ENCODE measurements at regions not wholly inside any gene's neighbourhood (a gene's known extent, or its start where the extent isn't known, plus 50 kb on each side); places are given as distances from the start of the nearest gene placed in this dataset.
"Not testable (repeated sequence)": the region's sequence is repeated elsewhere in the genome, so short reads cannot be mapped to it uniquely, and the experiment has no call there.

DNA sequence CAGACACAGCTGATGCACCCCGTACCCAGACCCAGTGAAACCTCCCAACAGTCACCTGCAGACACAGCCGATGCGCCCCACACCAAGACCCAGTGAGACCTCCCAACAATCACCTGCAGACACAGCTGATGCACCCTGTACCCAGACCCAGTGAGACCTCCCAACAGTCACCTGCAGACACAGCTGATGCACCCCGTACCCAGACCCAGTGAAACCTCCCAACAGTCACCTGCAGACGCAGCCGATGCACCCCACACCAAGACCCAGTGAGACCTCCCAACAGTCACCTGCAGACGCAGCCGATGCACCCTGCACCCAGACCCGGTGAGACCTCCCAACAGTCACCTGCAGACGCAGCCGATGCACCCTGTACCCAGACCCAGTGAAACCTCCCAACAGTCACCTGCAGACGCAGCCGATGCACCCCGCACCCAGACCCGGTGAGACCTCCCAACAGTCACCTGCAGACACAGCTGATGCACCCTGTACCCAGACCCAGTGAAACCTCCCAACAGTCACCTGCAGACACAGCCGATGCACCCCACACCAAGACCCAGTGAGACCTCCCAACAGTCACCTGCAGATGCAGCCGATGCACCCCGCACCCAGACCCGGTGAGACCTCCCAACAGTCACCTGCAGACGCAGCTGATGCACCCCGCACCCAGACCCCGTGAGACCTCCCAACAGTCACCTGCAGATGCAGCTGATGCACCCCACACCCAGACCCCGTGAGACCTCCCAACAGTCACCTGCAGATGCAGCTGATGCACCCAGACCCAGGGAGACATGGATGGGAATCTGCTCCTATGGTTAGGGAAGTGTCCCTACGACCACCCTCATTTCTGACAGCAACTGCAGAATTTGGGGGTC lies 178.3 kb upstream of the C1orf174 start:
- peak in 6 of 42 donors; percentile 2 to 16 (median 5) for DNase-seq
- intact Hi-C loops (cut with DNase I), result not testable (repeated sequence)

DNA sequence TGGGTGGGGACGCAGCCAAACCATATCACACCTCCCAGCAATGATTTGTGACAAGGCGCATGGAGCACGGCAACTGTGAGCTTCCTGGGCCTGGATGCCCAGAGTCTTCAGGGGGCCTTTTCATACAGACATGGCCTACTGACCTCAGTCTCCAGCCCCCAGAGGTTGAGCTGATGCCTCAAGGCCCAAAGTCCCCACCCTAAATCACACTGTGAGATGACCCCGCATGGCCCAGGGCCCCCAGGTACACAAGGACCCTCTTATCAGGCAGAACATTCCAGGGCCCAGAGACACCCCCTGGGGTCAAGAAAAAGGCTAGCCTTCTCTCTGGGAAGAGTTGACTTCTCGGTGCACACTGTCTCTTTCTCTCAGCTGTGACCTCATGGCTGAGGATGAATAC lies 179.7 kb upstream of the C1orf174 start:
- DNase-seq, result peak in 3 of 42 donors; percentile 1 to 26 (median 15)
- intact Hi-C loops (cut with DNase I), result no loop called here

DNA sequence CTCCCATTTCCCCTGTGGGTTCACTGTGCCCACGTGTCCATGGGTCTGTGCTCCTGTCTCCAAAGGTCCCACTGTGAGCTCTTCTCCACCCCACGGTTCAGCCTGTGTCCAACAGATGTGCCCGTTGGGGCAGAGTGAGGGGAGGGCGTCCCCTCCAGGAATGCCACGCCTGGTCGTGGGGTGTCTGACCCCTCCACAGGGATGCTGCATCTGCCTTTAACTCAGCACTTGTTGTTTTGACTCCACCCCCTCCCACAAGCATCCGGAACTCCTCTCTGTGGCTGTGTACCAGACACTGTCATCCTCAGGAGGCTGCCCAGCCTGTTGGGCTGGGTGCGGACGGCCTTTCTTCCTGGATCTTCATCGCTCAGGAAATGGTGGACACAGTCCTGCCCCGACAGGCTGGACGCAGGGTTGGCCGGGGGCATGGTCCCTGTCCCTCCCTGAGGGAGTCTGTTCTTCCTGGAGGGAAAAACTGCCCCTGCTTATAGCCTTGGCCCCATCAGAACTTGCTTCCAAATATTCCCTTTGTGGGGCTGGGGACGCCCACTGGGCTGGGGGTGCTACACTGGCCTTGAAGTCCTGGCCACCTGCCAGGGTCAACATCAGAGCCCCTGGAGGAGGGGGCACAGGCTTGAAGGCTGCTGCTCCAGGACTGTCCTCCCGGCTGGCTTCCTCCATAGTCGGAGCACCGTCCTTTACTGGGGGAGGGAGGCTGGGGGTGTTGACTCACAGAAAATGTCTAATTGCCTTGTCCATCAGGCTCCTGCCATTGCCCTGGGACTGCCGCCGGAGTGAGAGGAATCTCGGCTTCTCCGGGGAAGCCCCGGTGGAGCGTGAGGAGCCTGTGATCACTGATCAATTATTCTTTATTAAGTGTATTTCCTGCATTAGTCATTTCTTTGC lies 182.0 kb upstream of the C1orf174 start:
- DNase-seq, result peak in 8 of 42 donors; percentile 3 to 43 (median 30)
- intact Hi-C loops (cut with DNase I), result no loop called here

DNA sequence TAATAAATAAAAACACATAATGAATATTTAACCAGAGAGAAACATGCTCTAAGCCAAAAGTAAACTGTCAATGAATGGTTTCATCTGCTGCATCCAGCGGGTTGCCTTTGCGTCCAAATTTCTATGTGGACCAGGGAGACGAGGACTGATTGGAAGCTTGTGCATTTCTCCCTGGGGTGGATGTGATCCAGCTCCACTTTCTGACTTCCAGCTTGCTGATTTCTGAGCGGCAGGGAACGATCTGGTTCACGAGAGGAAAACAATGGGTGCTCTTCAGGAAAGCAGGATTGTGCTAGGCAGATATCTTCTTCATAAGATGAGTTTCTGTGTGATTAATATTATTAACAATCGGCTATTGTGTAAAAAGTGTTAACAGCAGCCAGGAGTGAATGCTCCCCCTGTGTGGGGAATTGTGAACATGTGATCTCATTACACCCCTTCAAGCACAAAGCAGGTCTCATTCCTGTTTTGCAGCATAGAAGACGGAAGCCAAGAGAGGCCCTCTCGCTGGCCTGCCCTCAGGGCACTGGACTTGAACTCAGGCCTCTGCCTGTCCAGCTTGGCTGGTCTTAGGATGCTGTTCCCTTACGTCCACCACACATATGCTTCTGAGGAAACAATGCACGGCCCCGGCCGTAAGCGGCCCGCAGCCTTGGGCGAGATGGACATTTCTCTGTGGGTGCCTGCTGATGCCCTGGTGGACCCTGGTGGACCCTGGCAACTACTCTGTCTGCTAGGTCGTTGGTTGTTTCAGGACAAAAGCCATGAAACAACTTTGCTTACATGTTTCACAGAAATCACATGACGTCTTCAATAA lies 183.4 kb upstream of the C1orf174 start:
- peak in 6 of 42 donors; percentile 5 to 44 (median 32) for DNase-seq
- intact Hi-C loops (cut with DNase I), result no loop called here

DNA sequence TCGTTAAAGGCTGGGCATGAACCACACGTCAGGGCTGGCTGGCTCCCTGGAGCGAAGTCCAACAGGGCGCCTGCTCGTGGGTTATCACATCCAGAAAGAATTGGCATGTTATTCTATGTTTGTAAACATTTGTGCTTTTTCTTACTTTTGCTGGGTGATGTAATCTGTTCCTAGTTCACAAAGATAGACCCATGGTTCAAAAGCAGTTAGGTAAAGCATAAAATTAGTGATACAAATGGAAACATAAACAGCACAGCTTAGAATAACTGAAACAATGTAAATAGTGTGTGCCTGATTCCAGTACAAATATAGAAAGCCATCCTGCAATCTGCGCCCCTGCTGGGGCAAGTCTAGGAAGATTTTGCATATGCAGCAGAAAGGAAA lies 184.0 kb upstream of the C1orf174 start:
- peak in 4 of 42 donors; percentile 2 to 33 (median 16) for DNase-seq
- intact Hi-C loops (cut with DNase I), result no loop called here

DNA sequence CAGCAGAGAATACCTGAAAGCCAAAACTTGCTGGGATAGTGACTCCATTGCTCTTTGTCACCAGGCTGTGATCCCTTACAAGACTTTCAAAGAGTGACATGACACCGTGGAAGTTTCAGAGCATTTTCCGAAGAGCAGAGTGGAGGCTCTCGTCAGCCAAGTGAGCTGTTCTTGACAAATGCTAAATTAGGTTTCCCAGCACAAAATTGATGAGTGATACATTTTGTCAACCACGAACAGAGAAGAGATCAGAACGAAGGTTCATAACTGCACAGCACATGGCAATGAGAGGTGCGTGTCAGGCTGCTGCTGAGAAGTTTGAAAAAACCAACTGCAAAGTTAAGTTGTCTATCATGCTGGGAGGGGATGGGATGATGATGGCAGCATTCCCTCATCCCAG lies 184.4 kb upstream of the C1orf174 start:
- intact Hi-C loops (cut with DNase I), result no loop called here
- peak in 15 of 42 donors; percentile 10 to 59 (median 27) for DNase-seq

DNA sequence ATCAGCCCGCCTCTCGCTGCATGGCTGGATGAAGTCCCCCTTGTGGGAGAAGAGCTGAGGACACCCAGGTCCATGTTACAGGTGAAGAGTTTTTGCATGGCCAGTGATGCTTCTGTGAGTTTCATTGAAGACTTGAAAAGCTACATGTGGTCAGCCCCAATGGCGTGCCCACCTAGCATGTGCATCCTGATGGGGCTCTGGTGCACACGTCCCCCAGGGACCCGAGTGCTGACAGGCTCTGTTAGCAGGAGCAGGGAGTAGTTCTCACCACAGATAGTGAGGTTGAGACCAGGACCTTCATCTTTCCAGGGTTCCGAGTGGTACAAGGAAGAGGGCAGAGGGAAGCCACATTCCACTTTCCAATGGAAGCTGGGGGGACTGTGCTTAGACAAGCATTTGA lies 184.8 kb upstream of the C1orf174 start:
- peak in 2 of 42 donors; percentile 20 to 23 for DNase-seq
- intact Hi-C loops (cut with DNase I), result no loop called here

DNA sequence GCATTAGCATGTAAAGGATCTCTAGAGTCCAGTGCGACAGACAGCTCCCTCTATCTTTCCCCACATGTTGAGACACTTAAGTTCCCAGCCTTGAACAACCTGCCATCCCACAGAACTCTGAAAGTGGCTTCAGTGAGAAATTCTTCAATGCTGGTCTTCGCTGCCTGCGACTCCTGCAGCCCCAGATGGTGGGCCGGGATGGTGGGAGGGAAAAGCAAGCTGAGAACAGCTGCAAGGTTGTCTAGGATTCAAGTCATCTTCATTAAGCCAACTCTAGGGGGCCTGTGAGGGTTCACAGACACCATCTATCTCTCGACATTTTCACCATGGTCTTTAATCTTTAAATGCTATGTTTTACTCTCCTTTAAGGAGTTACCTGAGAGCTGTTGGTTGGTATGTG lies 185.5 kb upstream of the C1orf174 start:
- intact Hi-C loops (cut with DNase I), result no loop called here
- peak in 5 of 42 donors; percentile 8 to 27 (median 16) for DNase-seq

DNA sequence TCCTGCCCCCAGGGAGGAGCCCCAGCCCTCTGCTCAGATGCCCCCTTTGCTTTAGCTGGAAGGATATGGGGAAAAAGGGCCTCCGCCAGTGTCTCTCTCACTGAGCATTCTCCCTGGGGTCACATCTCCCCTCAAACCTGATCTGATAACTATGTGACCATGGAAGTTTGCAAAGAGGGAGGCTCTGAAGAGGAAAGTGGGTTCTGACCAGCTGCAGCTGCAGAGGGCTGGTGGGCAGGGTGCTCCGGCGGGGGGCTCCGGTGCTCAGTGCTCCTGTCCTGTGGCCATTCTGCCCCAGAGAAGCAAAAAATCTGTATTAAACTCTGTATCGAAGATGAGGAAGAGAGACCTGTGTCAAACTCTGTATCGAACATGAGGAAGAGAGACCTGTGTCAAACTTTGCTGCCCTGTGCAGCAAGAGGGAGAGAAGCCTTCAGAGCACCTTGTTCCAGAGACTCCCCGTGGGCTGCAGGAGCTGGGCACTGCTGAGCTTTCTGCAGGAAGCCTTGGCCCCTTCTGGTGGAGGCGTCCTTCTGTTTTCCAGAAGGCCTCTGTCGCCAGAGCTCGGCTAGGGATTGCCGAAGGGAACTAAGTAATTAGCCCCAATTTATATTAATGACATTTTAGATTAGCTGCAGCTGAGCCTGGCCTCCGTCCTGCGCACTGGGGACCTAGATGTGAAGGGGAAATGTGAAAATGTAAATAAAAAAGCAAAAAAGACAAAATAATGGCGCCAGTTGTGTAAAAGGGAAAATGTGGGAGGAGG lies 186.2 kb upstream of the C1orf174 start:
- intact Hi-C loops (cut with DNase I), result no loop called here
- DNase-seq, result peak in 7 of 42 donors; percentile 7 to 40 (median 20)

DNA sequence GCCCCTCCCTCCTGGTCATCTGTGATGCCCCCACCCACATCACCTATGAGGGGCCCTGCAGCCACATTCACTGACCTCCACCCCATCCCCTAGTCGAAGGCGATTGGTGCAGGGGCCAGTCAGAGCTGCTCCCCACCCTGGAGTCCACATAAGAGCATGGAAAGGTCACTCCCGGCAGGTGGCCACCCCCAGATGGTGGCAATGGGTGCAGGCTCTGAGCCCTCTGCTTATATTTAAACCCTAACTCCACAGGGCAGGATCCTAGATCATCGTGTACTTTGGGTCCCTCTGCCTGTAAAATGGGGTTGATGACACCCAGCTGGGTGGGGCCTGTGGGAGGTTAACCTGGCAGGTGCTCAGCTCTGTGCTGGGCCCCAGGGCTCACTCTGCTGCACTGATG lies 186.8 kb upstream of the C1orf174 start:
- intact Hi-C loops (cut with DNase I), result no loop called here
- DNase-seq, result peak in 7 of 42 donors; percentile 2 to 33 (median 10)

DNA sequence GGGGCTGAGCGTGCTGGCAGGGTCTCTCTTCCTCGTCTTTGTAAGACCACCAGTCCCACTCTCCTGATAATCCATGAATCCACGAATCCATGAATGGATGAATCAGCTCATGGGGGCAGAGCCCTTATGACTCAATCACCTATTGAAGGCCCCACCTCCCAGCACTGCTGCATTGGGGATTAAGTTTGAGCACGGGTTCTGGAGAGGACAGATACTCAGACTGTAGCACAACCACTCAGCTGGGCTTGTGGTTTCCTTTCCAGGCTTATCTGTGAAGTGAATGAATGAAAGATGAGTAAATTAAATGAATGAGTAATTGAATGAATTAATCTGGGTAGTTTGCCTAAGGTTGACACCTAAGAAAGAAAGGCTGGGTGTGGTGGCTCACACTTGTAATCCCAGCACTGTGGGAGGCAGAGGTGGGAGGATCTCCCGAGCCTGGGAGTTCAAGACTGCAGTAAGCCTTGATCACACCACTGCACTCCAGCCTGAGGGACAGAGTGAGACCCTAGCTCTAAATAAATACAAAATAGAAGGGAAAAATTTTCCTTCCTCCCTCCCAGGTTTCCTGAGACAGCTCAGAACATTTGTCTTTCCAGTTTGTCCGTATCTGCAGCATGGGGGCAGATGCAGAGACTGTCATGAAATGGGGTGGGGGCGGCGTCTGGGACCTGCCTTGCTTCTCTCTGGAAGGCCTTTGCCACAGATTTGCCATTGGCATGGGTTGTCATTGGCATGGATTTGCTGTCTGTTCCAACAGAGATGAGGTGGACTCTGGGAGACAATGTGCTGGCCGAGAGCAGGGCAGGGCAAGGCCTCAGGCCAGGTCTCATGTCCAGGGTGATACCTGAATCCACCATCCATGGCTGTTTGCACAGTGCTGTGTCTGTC lies 187.7 kb upstream of the C1orf174 start:
- intact Hi-C loops (cut with DNase I), result no loop called here
- DNase-seq, result peak in 17 of 42 donors; percentile 5 to 64 (median 30)

DNA sequence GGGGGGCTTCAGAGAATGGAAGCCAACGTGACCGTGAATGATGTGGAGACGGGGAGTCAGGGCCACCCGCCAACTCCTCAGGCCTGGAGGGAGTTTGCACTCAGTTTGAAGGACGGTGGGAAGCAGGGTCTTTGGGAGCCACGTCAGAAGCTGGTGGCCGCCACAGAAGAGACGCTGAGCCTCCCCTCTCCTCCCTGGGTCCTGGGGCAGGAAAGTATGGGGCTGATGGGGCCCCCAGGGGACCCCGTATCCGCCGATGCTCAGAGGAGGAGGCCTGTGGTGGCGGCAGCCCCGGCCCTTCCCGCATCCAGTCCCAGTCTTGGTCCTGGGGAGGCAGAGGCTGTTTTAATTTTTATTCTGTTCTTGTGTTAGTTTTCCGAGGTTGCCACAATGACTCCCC lies 188.6 kb upstream of the C1orf174 start:
- intact Hi-C loops (cut with DNase I), result no loop called here
- peak in 4 of 42 donors; percentile 1 to 25 (median 10) for DNase-seq

DNA sequence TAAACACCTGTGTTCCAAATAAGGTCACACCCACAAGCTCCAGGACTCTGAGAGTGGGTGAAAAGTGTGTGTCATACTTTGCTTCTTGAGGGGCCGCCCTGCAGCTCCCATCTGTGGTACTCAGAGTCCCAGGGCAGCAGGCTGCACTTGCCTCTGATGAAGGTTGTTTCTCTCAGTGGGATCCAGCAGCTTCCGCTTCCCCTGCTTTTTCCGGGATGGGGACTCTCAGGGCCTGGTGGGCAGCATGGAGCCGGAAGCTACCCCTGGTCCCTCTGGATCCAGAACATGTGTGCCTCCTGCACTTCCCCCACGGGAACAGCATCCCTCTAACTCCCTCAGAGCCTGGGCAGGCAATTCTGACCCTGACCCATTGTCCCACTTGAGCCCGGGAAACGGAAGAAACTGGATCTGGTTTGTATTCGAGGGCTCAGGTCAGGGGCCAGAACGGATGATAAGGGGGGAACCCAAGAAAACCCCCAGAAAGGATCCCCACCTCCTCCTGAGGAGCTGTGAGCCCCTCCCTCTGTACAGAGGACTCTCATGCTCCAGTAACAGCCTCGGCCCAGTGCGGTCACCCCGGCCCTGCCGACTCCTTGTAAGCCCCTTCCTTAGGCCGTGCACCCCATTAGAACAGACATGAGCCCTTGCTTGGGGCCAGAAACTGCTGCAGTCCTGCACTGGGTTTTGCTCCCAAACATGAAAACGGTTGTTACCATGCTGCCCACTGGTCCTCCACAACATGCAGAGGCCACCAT lies 189.5 kb upstream of the C1orf174 start:
- DNase-seq, result peak in 7 of 42 donors; percentile 0 to 31 (median 14)
- intact Hi-C loops (cut with DNase I), result no loop called here

DNA sequence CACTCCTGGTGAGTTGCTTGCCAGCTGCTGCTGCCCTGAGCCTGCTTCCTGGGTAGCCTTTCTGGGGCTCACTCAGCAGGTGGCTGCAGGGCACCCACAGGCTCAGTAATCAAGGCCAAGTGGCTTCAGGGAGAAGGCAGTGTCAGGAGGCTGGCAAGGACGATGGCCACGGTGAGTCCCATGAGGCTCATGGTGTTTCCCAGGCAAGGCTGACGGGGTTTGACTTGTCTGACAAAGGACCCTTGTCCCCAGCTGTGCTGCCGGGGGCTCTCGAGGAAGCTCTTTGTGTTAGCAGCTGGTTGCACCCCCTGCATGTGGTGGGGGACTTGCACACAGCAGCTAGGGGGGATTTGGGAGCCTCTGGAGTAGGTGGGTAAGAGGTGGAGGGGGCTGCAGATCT lies 190.5 kb upstream of the C1orf174 start:
- DNase-seq, result peak in 3 of 42 donors; percentile 5 to 31 (median 17)
- intact Hi-C loops (cut with DNase I), result no loop called here

DNA sequence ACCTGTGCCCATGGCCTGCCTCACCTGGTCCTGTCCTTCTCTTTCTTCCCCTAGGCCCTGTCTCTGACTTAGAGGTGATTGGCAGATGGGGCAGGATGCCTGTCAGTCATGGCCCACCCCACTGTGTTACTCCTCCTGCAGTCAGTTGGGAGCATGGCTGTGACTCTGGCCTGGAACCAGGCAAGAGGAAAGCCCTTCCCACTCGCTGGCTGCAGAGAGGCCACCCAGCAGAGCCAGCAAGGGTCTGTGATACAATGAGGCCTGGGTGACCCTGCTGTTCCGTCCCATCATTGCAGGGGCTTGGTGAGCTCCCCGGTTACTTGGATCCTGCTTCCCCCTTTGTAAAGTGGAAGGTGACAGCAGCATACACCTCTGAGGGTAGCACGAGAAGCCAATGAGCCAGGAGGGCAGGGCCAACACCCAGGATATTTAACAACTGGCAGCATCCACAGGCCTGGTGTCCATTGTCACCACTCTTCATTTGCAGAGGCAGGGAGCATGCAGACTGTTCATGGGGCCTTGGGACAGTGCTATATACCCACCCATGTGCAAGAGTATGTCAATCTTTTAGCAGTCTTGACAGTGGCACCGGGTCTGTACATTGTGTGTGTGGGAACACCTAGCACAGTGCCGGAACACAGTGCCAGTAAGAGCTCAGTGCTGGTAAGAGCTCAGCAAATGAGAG lies 191.0 kb upstream of the C1orf174 start:
- DNase-seq, result peak in 5 of 42 donors; percentile 0 to 20 (median 3)
- intact Hi-C loops (cut with DNase I), result no loop called here

DNA sequence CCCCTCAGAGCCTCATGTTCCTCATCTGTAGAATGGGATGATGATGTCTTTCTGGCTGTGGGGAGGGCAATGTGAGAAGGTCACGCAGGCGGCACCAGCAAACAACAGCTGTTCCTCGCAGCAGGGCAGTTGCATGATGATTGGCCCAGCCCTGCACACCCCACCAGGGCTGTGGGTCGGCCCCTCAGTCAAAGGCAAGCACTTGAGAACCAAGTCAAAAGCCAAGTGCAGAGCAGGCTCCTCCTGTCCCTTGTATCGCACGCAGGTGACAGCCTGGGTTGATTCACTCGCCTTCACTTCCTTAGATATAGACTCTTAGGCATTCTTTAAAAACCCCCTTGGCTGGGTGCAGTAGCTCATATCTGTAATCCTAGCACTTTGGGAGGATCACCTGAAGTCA lies 191.9 kb upstream of the C1orf174 start:
- DNase-seq, result peak in 2 of 42 donors; percentile 3 to 7
- intact Hi-C loops (cut with DNase I), result no loop called here

Measured in head of caudate nucleus (tissue), 42 donors.